ENCODE measurements at regions not wholly inside any gene's neighbourhood (a gene's known extent, or its start where the extent isn't known, plus 50 kb on each side); places are given as distances from the start of the nearest gene placed in this dataset.

DNA sequence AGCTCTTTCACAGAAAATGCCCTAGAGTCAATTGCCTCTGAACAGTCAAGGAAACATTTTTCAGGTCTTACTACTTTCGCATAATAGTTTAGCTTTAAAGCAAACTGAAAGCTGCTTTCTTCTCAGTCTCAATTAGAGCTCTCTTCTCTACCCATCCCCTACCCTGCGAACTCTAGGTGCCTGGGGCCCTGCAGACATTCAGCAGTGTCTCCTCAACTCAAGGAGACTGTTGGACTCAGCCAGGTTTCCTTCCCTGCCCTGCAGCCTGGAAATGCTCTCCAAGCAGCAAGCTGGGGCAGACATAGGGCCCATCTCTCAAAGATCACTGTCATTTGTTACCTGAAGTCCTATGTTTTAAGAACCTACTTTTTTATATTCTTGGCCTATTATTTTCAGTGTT lies 312.5 kb upstream of the PRICKLE1 start:
- Histone ChIP-seq H3K27me3 (ENCODE audit: control insufficient read depth in 4 of 4, insufficient read depth in 4 of 4, low read length in 3 of 4) (peaks cover 0 to 4% (median 0%) of the 10 kb centered on the region in 4 donors), H3K9ac (ENCODE audit: low read depth in 1 of 2, low read length in 2 of 2) (no peak overlapping the region), H3K36me3 (ENCODE audit: control insufficient read depth in 4 of 4, insufficient read depth in 3 of 4, low read depth in 1 of 4, low read length in 3 of 4) (no peaks in the 10 kb centered on the region), H3K4me3 (ENCODE audit: low read depth in 1 of 3, low read length in 3 of 3) (no peak overlapping the region), H3K4me1 (ENCODE audit: control insufficient read depth in 4 of 4, insufficient read depth in 4 of 4, low read length in 3 of 4) (no peaks in the 10 kb centered on the region), H3K27ac (ENCODE audit: low read depth in 1 of 2, low read length in 2 of 2) (no peak overlapping the region), H3K9me3 (ENCODE audit: control insufficient read depth in 4 of 4, low read length in 3 of 4) (no peaks in the 10 kb centered on the region)
- no peak for DNase-seq (ENCODE audit: low spot score)
- no peak for TF ChIP-seq JUND (IDR thresholded peaks at IDR 0.05)
- no peak for TF ChIP-seq GABPA (IDR thresholded peaks at IDR 0.05 in 1 of 2, conservative IDR thresholded peaks at IDR 0.05 in 1 of 2)
- TF ChIP-seq, protein P1, sequence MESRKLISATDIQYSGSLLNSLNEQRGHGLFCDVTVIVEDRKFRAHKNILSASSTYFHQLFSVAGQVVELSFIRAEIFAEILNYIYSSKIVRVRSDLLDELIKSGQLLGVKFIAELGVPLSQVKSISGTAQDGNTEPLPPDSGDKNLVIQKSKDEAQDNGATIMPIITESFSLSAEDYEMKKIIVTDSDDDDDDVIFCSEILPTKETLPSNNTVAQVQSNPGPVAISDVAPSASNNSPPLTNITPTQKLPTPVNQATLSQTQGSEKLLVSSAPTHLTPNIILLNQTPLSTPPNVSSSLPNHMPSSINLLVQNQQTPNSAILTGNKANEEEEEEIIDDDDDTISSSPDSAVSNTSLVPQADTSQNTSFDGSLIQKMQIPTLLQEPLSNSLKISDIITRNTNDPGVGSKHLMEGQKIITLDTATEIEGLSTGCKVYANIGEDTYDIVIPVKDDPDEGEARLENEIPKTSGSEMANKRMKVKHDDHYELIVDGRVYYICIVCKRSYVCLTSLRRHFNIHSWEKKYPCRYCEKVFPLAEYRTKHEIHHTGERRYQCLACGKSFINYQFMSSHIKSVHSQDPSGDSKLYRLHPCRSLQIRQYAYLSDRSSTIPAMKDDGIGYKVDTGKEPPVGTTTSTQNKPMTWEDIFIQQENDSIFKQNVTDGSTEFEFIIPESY (IDR thresholded peaks at IDR 0.05), result no peak
- no peak for TF ChIP-seq RAD21 (IDR thresholded peaks at IDR 0.05)
- TF ChIP-seq TAF1 (conservative IDR thresholded peaks at IDR 0.05), result no peak
- TF ChIP-seq YY1 (IDR thresholded peaks at IDR 0.05), result no peak
- TF ChIP-seq EGR1 (IDR thresholded peaks at IDR 0.05; ENCODE audit: low read depth in 2 of 2), result no peak
- TF ChIP-seq, protein P2, sequence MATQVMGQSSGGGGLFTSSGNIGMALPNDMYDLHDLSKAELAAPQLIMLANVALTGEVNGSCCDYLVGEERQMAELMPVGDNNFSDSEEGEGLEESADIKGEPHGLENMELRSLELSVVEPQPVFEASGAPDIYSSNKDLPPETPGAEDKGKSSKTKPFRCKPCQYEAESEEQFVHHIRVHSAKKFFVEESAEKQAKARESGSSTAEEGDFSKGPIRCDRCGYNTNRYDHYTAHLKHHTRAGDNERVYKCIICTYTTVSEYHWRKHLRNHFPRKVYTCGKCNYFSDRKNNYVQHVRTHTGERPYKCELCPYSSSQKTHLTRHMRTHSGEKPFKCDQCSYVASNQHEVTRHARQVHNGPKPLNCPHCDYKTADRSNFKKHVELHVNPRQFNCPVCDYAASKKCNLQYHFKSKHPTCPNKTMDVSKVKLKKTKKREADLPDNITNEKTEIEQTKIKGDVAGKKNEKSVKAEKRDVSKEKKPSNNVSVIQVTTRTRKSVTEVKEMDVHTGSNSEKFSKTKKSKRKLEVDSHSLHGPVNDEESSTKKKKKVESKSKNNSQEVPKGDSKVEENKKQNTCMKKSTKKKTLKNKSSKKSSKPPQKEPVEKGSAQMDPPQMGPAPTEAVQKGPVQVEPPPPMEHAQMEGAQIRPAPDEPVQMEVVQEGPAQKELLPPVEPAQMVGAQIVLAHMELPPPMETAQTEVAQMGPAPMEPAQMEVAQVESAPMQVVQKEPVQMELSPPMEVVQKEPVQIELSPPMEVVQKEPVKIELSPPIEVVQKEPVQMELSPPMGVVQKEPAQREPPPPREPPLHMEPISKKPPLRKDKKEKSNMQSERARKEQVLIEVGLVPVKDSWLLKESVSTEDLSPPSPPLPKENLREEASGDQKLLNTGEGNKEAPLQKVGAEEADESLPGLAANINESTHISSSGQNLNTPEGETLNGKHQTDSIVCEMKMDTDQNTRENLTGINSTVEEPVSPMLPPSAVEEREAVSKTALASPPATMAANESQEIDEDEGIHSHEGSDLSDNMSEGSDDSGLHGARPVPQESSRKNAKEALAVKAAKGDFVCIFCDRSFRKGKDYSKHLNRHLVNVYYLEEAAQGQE (IDR thresholded peaks at IDR 0.05), result no peak
- no peak for TF ChIP-seq FOXA2 (IDR thresholded peaks at IDR 0.05)
- no peak for TF ChIP-seq NR2F2 (IDR thresholded peaks at IDR 0.05)
- TF ChIP-seq HNF4A (conservative IDR thresholded peaks at IDR 0.05), result no peak
- no peak for TF ChIP-seq SP1 (IDR thresholded peaks at IDR 0.05)
- no peak for TF ChIP-seq HNF4G (IDR thresholded peaks at IDR 0.05)
- TF ChIP-seq, protein P3, sequence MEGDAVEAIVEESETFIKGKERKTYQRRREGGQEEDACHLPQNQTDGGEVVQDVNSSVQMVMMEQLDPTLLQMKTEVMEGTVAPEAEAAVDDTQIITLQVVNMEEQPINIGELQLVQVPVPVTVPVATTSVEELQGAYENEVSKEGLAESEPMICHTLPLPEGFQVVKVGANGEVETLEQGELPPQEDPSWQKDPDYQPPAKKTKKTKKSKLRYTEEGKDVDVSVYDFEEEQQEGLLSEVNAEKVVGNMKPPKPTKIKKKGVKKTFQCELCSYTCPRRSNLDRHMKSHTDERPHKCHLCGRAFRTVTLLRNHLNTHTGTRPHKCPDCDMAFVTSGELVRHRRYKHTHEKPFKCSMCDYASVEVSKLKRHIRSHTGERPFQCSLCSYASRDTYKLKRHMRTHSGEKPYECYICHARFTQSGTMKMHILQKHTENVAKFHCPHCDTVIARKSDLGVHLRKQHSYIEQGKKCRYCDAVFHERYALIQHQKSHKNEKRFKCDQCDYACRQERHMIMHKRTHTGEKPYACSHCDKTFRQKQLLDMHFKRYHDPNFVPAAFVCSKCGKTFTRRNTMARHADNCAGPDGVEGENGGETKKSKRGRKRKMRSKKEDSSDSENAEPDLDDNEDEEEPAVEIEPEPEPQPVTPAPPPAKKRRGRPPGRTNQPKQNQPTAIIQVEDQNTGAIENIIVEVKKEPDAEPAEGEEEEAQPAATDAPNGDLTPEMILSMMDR (IDR thresholded peaks at IDR 0.05; ENCODE audit: low read depth, low read length, missing input control), result no peak
- TF ChIP-seq, protein P4, sequence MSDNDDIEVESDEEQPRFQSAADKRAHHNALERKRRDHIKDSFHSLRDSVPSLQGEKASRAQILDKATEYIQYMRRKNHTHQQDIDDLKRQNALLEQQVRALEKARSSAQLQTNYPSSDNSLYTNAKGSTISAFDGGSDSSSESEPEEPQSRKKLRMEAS (IDR thresholded peaks at IDR 0.05), result no peak
- TF ChIP-seq, protein P5, sequence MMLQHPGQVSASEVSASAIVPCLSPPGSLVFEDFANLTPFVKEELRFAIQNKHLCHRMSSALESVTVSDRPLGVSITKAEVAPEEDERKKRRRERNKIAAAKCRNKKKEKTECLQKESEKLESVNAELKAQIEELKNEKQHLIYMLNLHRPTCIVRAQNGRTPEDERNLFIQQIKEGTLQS (IDR thresholded peaks at IDR 0.05), result no peak
- no peak for TF ChIP-seq RXRA (IDR thresholded peaks at IDR 0.05)
- 83% methylated on average over 2 of the region's 2 CpGs for WGBS

DNA sequence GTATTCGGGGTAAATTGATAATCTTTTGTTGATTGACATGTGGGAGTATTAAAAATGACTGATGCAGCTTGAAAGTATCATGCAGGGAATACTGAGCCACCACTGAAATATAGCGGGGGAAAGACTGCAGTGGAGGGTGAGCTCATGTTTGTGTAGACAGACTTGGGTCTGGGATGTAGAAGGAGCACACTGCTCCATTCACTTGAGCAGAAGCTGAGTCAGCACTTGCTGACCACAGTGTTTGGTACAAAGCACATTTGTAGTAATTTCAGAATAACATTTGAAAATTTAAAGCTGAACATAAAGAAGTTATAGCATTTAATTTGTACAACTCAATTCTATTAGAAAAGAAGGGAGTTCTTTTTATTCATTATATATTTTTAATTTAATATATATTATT lies 304.3 kb upstream of the PRICKLE1 start:
- H3K27ac ChIP-seq (ENCODE audit: low read depth in 1 of 2, low read length in 2 of 2), result no peak overlapping the region
- no peaks in the 10 kb centered on the region for H3K36me3 ChIP-seq (ENCODE audit: control insufficient read depth in 4 of 4, insufficient read depth in 3 of 4, low read depth in 1 of 4, low read length in 3 of 4)
- no peak overlapping the region for H3K9ac ChIP-seq (ENCODE audit: low read depth in 1 of 2, low read length in 2 of 2)
- 67% methylated on average over 2 of the region's 2 CpGs for WGBS
- no peaks in the 10 kb centered on the region for H3K4me1 ChIP-seq (ENCODE audit: control insufficient read depth in 4 of 4, insufficient read depth in 4 of 4, low read length in 3 of 4)
- no peak for DNase-seq (ENCODE audit: low spot score)
- no peaks in the 10 kb centered on the region for H3K9me3 ChIP-seq (ENCODE audit: control insufficient read depth in 4 of 4, low read length in 3 of 4)
- H3K27me3 ChIP-seq (ENCODE audit: control insufficient read depth in 4 of 4, insufficient read depth in 4 of 4, low read length in 3 of 4), result peaks cover 0 to 2% (median 0%) of the 10 kb centered on the region in 4 donors
- H3K4me3 ChIP-seq (ENCODE audit: low read depth in 1 of 3, low read length in 3 of 3), result no peak overlapping the region
- TF ChIP-seq, protein P2 (IDR thresholded peaks at IDR 0.05), result no peak
- TF ChIP-seq RXRA (IDR thresholded peaks at IDR 0.05) (no peak), EGR1 (IDR thresholded peaks at IDR 0.05; ENCODE audit: low read depth in 2 of 2) (no peak), HNF4G (IDR thresholded peaks at IDR 0.05) (no peak), FOXA1 (IDR thresholded peaks at IDR 0.05) (no peak), HNF4A (conservative IDR thresholded peaks at IDR 0.05) (no peak), TAF1 (conservative IDR thresholded peaks at IDR 0.05) (no peak), NR2F2 (IDR thresholded peaks at IDR 0.05) (no peak), SP1 (IDR thresholded peaks at IDR 0.05) (no peak), RAD21 (IDR thresholded peaks at IDR 0.05) (no peak), YY1 (IDR thresholded peaks at IDR 0.05) (no peak)
- TF ChIP-seq, protein P1 (IDR thresholded peaks at IDR 0.05), result no peak
- TF ChIP-seq, protein P5 (IDR thresholded peaks at IDR 0.05), result no peak

All from liver (tissue), 8 donors.